Endothelial cell of umbilical vein (primary cell): ENCODE measurements at regions not wholly inside any gene's neighbourhood (a gene's known extent, or its start where the extent isn't known, plus 50 kb on each side); places are given as distances from the start of the nearest gene placed in this dataset.

Source experiments
- BruUV-seq: library from RNA; stranded (reverse); fragments of 400-500 nt; replicated peaks from 2 replicates; lab custom pipeline; 2021; lab: Mats Ljungman, UMichigan
- CTCF ChIA-PET: fragments of 300-600, 350-600 bp; sonication (Branson Sonifier 250); formaldehyde crosslinking; loops from one replicate; lab custom pipeline; 2021; ENCODE audit warnings: antibody characterized with exemption, inconsistent platforms; lab: Charles Lee
- POLR2A ChIA-PET: fragments of 300-600, 350-600 bp; sonication (Branson Sonifier 250); formaldehyde crosslinking; loops from one replicate; lab custom pipeline; 2021; ENCODE audit warnings: antibody characterized with exemption, inconsistent platforms; lab: Charles Lee
- DNase-seq: peaks from one replicate; pipeline ENCODE4 v3.0.0-alpha.2; 2011; ENCODE audit warnings: low read depth, low spot score
- FAIRE-seq: peaks from 2 replicates; lab custom pipeline; 2011; peaks lifted over from hg19 to GRCh38; lab: Jason Lieb, UNC
- H2AFZ ChIP-seq: 2 replicates; pipeline ENCODE4 v1.6.0; 2012; ENCODE audit warnings: low read depth, low read length, control low read depth, inconsistent platforms
- H3K27ac ChIP-seq: 2 replicates; pipeline ENCODE4 v1.5.1; 2011; ENCODE audit warnings: low read depth, mild to moderate bottlenecking, control low read depth, low read length, moderate library complexity; ENCODE audit not compliant: insufficient read depth
- H3K27me3 ChIP-seq, 2 experiments: 2 replicates each; pipeline versions ENCODE4 v1.6.0 to v1.6.1; 2011; ENCODE audit warnings: low read length in 2 of 2, mixed read lengths in 1 of 2; ENCODE audit not compliant: control insufficient read depth in 2 of 2, insufficient read depth in 2 of 2
- H3K36me3 ChIP-seq, 2 experiments: 2 replicates in 1 of 2; 3 replicates in 1 of 2; pipeline ENCODE4 v1.5.1; 2011; ENCODE audit warnings: low read length in 2 of 2, mild to moderate bottlenecking in 1 of 2, moderate library complexity in 1 of 2; ENCODE audit not compliant: control insufficient read depth in 2 of 2, insufficient read depth in 2 of 2; ENCODE audit errors: extremely low read depth in 1 of 2
- H3K4me1 ChIP-seq: 3 replicates; pipeline ENCODE4 v1.5.1; 2011; ENCODE audit warnings: mild to moderate bottlenecking, low read length; ENCODE audit not compliant: control insufficient read depth, insufficient read depth; ENCODE audit errors: extremely low read depth
- H3K4me2 ChIP-seq: 2 replicates; pipeline ENCODE4 v1.6.1; 2011; ENCODE audit warnings: low read length, control low read depth, mixed read lengths; ENCODE audit not compliant: insufficient read depth
- H3K4me3 ChIP-seq, 3 experiments: fragments of 200-600 bp in 1 of 3; sonication (generic), shearing (Covaris generic) in 1 of 3; replicated peaks in 1 of 3; 2 replicates each; pipeline ENCODE4 v1.5.1; 2011 to 2016; ENCODE audit warnings: control low read depth in 3 of 3, low read length in 3 of 3, mild to moderate bottlenecking in 2 of 3, inconsistent platforms in 1 of 3, low read depth in 1 of 3, moderate library complexity in 1 of 3; ENCODE audit not compliant: insufficient read depth in 1 of 3
- H3K79me2 ChIP-seq: 2 replicates; pipeline ENCODE4 v1.6.0; 2012; ENCODE audit warnings: low read length, inconsistent platforms; ENCODE audit not compliant: control insufficient read depth, insufficient read depth
- H3K9ac ChIP-seq: replicated peaks from 2 replicates; pipeline ENCODE3; 2011; ENCODE audit warnings: low read length, control low read depth; ENCODE audit not compliant: insufficient read depth; ENCODE audit errors: extremely low read depth
- H3K9me1 ChIP-seq: replicated peaks from 3 replicates; pipeline ENCODE4 v1.6.0; 2011; ENCODE audit warnings: mild to moderate bottlenecking, low read length; ENCODE audit not compliant: control insufficient read depth, insufficient read depth; ENCODE audit errors: extremely low read depth
- H3K9me3 ChIP-seq: replicated peaks from 2 replicates; pipeline ENCODE4 v1.5.1; 2012; ENCODE audit warnings: low read length, inconsistent platforms; ENCODE audit not compliant: control insufficient read depth, insufficient read depth
- H4K20me1 ChIP-seq: replicated peaks from 2 replicates; pipeline ENCODE3; 2011; ENCODE audit warnings: mild to moderate bottlenecking, low read length; ENCODE audit not compliant: control insufficient read depth, insufficient read depth; ENCODE audit errors: extremely low read depth
- EZH2 ChIP-seq: IDR thresholded peaks from 2 replicates; pipeline ENCODE4 v1.6.1; 2012; ENCODE audit warnings: borderline replicate concordance, low read depth, mild to moderate bottlenecking, moderate library complexity, low read length, inconsistent platforms; ENCODE audit not compliant: severe bottlenecking
- FOS ChIP-seq: IDR thresholded peaks from 2 replicates; pipeline ENCODE4 v1.6.1; 2011; ENCODE audit warnings: mild to moderate bottlenecking, low read length, moderate library complexity, borderline replicate concordance; ENCODE audit not compliant: insufficient read depth
- GATA2 ChIP-seq: IDR thresholded peaks from 2 replicates; pipeline ENCODE4 v1.7.0; 2011; ENCODE audit warnings: low read depth, mild to moderate bottlenecking, moderate library complexity, mixed read lengths, low read length; ENCODE audit not compliant: insufficient read length, insufficient read depth
- JUN ChIP-seq: IDR thresholded peaks from 2 replicates; pipeline ENCODE4 v1.6.1; 2011; ENCODE audit warnings: borderline replicate concordance, low read depth; ENCODE audit not compliant: insufficient read length, insufficient read depth
- MYC ChIP-seq: IDR thresholded peaks from one replicate; pipeline ENCODE4 v1.6.1; 2011; ENCODE audit warnings: mild to moderate bottlenecking, low read depth, low read length
- POLR2A ChIP-seq: IDR thresholded peaks from 2 replicates; pipeline ENCODE4 v1.6.1; 2012; ENCODE audit warnings: low read depth, mild to moderate bottlenecking, control low read depth, low read length
- POLR2AphosphoS5 ChIP-seq: IDR thresholded peaks from 2 replicates; pipeline ENCODE4 v1.6.1; 2012; ENCODE audit warnings: low read depth, mild to moderate bottlenecking, control low read depth, low read length, moderate library complexity; ENCODE audit not compliant: insufficient read depth
- dilution Hi-C: fragments of 300-500 bp; cut with MboI; formaldehyde crosslinking; loops from one replicate; pipeline ENCODE4 v1.15.0; 2019; ENCODE audit warnings: low sequenced_read_pairs; ENCODE audit not compliant: extremely low pct_ligation_motif_present
- intact Hi-C: fragments of 100-400 bp; cut with micrococcal nuclease; formaldehyde crosslinking; loops from one replicate; pipeline ENCODE4 v1.10.0; 2022
- TF ChIP-seq, protein P1 (sequence below), 2 donors: IDR thresholded peaks; 1 replicate in 1 of 2; 2 replicates in 1 of 2; pipeline ENCODE4 v1.5.1; 2011; ENCODE audit warnings: low read length in 2 of 2, mild to moderate bottlenecking in 2 of 2, moderate library complexity in 2 of 2, control low read depth in 1 of 2, inconsistent platforms in 1 of 2, low read depth in 1 of 2; ENCODE audit not compliant: insufficient read depth in 1 of 2; ENCODE audit errors: extremely low read depth in 1 of 2
- TF ChIP-seq, protein P2 (sequence below): IDR thresholded peaks from 2 replicates; pipeline ENCODE4 v1.6.1; 2011; ENCODE audit not compliant: insufficient read depth, insufficient read length

DNA sequence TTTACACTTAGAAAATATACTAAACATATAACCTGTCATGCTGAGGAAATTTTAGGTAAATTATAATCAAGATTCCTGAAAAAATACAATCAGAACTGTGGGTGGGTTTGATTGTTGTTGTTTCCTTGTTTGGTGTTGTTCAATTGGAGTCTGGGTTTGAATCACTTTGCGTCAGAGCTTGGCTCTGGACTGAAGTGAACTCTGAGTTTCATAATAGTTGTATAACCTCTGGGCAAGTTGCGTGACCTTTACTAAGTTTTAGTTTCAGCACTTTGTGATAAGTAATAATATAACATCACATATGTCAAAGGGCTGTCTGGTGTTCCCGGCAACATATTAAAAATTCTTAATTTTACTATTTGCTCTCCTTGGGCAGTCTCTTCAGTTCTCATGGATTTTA lies 758.1 kb downstream of the RAPGEF2 start:
- TF ChIP-seq POLR2A (no peak), EZH2 (no peak), POLR2AphosphoS5 (no peak), FOS (no peak), JUN (no peak)
- TF ChIP-seq, protein P1, sequence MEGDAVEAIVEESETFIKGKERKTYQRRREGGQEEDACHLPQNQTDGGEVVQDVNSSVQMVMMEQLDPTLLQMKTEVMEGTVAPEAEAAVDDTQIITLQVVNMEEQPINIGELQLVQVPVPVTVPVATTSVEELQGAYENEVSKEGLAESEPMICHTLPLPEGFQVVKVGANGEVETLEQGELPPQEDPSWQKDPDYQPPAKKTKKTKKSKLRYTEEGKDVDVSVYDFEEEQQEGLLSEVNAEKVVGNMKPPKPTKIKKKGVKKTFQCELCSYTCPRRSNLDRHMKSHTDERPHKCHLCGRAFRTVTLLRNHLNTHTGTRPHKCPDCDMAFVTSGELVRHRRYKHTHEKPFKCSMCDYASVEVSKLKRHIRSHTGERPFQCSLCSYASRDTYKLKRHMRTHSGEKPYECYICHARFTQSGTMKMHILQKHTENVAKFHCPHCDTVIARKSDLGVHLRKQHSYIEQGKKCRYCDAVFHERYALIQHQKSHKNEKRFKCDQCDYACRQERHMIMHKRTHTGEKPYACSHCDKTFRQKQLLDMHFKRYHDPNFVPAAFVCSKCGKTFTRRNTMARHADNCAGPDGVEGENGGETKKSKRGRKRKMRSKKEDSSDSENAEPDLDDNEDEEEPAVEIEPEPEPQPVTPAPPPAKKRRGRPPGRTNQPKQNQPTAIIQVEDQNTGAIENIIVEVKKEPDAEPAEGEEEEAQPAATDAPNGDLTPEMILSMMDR (IDR thresholded peaks at IDR 0.05; ENCODE audit: extremely low read depth in 1 of 2, insufficient read depth in 1 of 2, low read depth in 1 of 2, low read length in 2 of 2), result no peak
- TF ChIP-seq, protein P2, sequence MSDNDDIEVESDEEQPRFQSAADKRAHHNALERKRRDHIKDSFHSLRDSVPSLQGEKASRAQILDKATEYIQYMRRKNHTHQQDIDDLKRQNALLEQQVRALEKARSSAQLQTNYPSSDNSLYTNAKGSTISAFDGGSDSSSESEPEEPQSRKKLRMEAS, result no peak
- CTCF ChIA-PET, result no interaction called here
- Histone ChIP-seq H2AFZ (no peak overlapping the region), H3K9me1 (no peaks in the 10 kb centered on the region), H4K20me1 (no peaks in the 10 kb centered on the region), H3K4me1 (no peaks in the 10 kb centered on the region), H3K36me3 (no peaks in the 10 kb centered on the region), H3K27ac (no peak overlapping the region), H3K79me2 (no peaks in the 10 kb centered on the region), H3K4me2 (no peak overlapping the region), H3K27me3 (no peaks in the 10 kb centered on the region), H3K9ac (no peak overlapping the region), H3K4me3 (no peak overlapping the region), H3K9me3 (no peaks in the 10 kb centered on the region)
- intact Hi-C loops, result no loop called here
- DNase-seq (no peak), FAIRE-seq (no peak)
- BruUV-seq, result no TSS peak
- dilution Hi-C loops, result no loop called here
- POLR2A ChIA-PET, result no interaction called here

DNA sequence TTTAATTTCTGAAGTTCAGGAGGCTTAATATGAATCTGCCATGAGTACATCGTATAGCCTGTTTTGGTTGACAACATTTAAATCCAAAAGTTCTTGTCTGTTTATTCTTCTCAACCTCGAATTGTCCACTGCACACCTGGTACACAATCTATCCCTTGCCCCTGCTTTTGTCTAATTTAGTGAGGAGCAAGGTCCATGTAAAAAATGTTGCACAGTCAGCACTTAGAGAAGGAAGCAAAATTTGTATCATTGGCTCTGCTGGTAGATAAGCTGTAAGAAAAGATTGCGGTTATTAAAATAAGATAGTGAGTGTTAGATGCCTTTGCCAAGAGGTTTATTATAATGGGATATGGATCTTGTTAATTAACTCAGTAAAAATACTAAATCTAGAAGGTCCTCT lies 761.5 kb downstream of the RAPGEF2 start:
- intact Hi-C loops, result no loop called here
- Histone ChIP-seq H3K79me2 (no peaks in the 10 kb centered on the region), H2AFZ (no peak overlapping the region), H3K4me1 (no peaks in the 10 kb centered on the region), H3K9me1 (no peaks in the 10 kb centered on the region), H3K27ac (no peak overlapping the region), H4K20me1 (no peaks in the 10 kb centered on the region), H3K4me2 (no peak overlapping the region), H3K9me3 (no peaks in the 10 kb centered on the region), H3K36me3 (no peaks in the 10 kb centered on the region), H3K27me3 (no peaks in the 10 kb centered on the region), H3K9ac (no peak overlapping the region), H3K4me3 (no peak overlapping the region)
- DNase-seq, result no peak
- FAIRE-seq, result no peak
- TF ChIP-seq GATA2, result no peak
- TF ChIP-seq POLR2AphosphoS5, result no peak
- no peak for TF ChIP-seq FOS
- TF ChIP-seq, protein P2, result no peak
- TF ChIP-seq, protein P1 (IDR thresholded peaks at IDR 0.05; ENCODE audit: extremely low read depth in 1 of 2, insufficient read depth in 1 of 2, low read depth in 1 of 2, low read length in 2 of 2), result no peak
- no peak for TF ChIP-seq EZH2
- no peak for TF ChIP-seq POLR2A
- TF ChIP-seq JUN, result no peak
- no peak for TF ChIP-seq MYC
- ChIA-PET CTCF (no interaction called here), POLR2A (no interaction called here)
- BruUV-seq, result no TSS peak
- dilution Hi-C loops, result no loop called here
